ENCODE measurements at regions not wholly inside any gene's neighbourhood (a gene's known extent, or its start where the extent isn't known, plus 50 kb on each side); places are given as distances from the start of the nearest gene placed in this dataset.

DNA sequence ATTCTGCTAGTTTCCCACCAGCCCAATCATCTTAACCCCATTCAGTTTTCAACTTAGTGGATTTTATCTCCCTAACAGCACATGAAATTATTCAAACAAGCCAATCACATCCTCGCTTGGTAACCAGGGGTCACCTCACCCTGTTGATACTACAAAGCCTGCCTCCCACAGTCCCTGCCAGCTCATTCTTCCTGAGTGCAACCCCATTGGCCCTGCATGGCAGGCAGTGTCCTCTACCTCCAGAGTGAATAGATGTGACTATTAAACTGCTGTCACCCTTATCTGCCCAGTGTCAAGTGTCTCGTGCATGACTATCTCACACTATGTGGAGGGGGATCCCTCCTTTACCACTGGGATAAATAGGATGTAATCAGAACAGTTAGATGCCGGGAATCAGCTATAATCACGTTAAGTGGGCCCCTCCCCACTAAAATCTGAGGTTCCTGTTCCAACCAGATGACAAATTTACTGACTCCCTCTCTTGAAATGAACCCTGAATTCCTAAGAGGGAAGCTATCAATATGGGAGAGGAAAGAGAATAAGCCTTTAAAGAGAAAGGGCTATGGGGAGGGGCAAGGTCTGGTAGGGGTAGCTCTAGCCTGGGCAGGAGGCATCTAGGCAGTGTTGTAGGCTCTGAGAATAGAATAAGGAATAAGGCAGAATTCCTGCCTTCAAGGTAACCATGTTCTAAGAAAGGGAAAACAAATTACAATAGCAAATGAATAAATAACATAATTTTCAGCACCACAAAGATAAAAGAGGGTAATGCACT lies 155.9 kb downstream of the SLC30A10 start:
- no peak overlapping the region for H3K4me3 ChIP-seq (ENCODE audit: control insufficient read depth, low read depth, low read length)
- no peak for DNase-seq (ENCODE audit: low read depth)
- TF ChIP-seq CTCF (IDR thresholded peaks at IDR 0.05; ENCODE audit: control insufficient read depth, insufficient read depth, low read depth, low read length, missing control alignments): no peak

GRCh38 chr1:219771080-219771479 lies 157.3 kb downstream of the SLC30A10 start:
- no peak overlapping the region for H3K4me3 ChIP-seq (ENCODE audit: control insufficient read depth, low read depth, low read length)
- peak; percentile 20 for DNase-seq (ENCODE audit: low read depth)
- TF ChIP-seq CTCF (IDR thresholded peaks at IDR 0.05; ENCODE audit: control insufficient read depth, insufficient read depth, low read depth, low read length, missing control alignments): no peak

GRCh38 chr1:219763321-219763720 lies 150.4 kb upstream of the ZC3H11B start:
- TF ChIP-seq CTCF (IDR thresholded peaks at IDR 0.05; ENCODE audit: control insufficient read depth, insufficient read depth, low read depth, low read length, missing control alignments): no peak
- no peak for DNase-seq (ENCODE audit: low read depth)
- H3K4me3 ChIP-seq (ENCODE audit: control insufficient read depth, low read depth, low read length): no peak overlapping the region

DNA sequence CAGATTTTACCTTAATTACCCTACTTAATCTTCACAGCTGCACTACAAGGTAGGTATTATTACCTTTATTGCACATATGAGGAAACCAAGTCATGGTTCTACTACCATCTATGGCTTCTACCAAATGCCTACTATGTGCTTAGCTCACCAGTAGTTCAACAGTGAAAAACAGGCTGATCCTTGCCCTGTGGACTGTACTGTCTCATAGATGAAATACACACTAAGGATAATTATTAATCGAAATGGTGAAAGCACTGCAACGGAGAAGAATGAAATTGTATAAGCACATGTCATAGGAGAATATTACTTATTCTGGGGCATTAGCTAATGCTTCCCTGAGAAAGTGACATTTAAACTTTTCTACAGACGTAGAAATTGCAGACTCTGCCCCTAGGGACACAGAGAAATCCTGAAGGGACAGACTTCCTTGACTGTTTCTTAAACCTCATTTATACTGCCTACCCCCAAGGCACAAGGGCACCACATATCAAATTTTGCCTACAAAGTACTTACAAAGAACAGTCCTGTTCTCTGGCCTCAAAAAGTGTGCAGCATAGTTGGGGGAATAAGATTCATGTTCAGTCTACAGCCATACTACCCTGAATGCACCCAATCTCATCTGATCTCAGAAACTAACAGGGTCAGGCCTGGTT lies 148.4 kb upstream of the ZC3H11B start:
- TF ChIP-seq CTCF (IDR thresholded peaks at IDR 0.05; ENCODE audit: control insufficient read depth, insufficient read depth, low read depth, low read length, missing control alignments): no peak
- no peak overlapping the region for H3K4me3 ChIP-seq (ENCODE audit: control insufficient read depth, low read depth, low read length)
- no peak for DNase-seq (ENCODE audit: low read depth)

- H3K4me3 ChIP-seq (ENCODE audit: control insufficient read depth, low read depth, low read length): no peak overlapping the region
- no peak for DNase-seq (ENCODE audit: low read depth)
- no peak for TF ChIP-seq CTCF (IDR thresholded peaks at IDR 0.05; ENCODE audit: control insufficient read depth, insufficient read depth, low read depth, low read length, missing control alignments)
These were observed 146.2 kb upstream of the ZC3H11B start for GRCh38 chr1:219759095-219759494.

GRCh38 chr1:219757890-219758289 lies 145.0 kb upstream of the ZC3H11B start:
- no peak overlapping the region for H3K4me3 ChIP-seq (ENCODE audit: control insufficient read depth, low read depth, low read length)
- TF ChIP-seq CTCF (IDR thresholded peaks at IDR 0.05; ENCODE audit: control insufficient read depth, insufficient read depth, low read depth, low read length, missing control alignments): no peak
- DNase-seq (ENCODE audit: low read depth): no peak

All from AG09309 (cell line).